ENCODE measurements at regions not wholly inside any gene's neighbourhood (a gene's known extent, or its start where the extent isn't known, plus 50 kb on each side); places are given as distances from the start of the nearest gene placed in this dataset.

DNA sequence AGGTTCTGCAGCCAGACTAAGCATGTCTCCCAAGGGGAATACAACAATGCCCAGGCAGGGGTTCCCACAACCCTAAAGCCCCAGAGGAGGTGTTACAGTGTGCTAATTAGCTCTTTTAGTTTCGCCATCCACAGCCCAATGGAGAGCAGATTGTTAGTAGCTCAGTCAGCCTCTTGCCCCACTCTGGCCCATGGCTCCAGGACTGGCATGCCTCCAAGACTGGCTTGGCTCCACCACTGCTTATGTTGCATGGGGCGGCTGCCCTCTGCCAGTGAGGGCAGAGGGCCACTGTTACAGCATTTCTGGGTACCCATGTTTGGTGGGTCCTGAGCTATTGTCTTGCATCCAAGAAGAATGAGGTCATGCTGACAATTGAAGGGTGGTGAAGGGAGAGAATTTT lies 231.1 kb upstream of the MDFIC2 start:
- DNase-seq, result no peak
- peaks cover 0 to 2% (median 0%) of the 10 kb centered on the region in 3 donors for H3K27me3 Mint-ChIP-seq (ENCODE audit: low read depth in 3 of 3)
- H3K9me3 Mint-ChIP-seq, result peaks cover 0 to 13% (median 2%) of the 10 kb centered on the region in 7 donors
- H3K4me1 ChIP-seq (ENCODE audit: control insufficient read depth in 1 of 2, insufficient read depth in 2 of 2, low read length in 2 of 2), result no peaks in the 10 kb centered on the region
- no peaks in the 10 kb centered on the region for H3K27me3 ChIP-seq (ENCODE audit: control insufficient read depth in 2 of 2, insufficient read depth in 2 of 2, low read length in 2 of 2)
- H3K27ac ChIP-seq (ENCODE audit: low read depth in 1 of 2, low read length in 2 of 2), result no peak overlapping the region
- no peak overlapping the region for H3K27ac Mint-ChIP-seq
- H3K9ac ChIP-seq (ENCODE audit: insufficient read depth, low read length, poor library complexity, severe bottlenecking), result no peak overlapping the region
- 94% methylated on average over 2 of the region's 2 CpGs for WGBS (ENCODE audit: insufficient coverage)
- H3K4me3 Mint-ChIP-seq, result no peak overlapping the region
- no peaks in the 10 kb centered on the region for H4K20me1 ChIP-seq (ENCODE audit: insufficient read depth, low read length)
- no peak overlapping the region for H3K4me3 ChIP-seq (replicated peaks in 1 of 3; ENCODE audit: low read depth in 2 of 3, low read length in 3 of 3)
- no peak overlapping the region for H3K4me2 ChIP-seq (replicated peaks; ENCODE audit: extremely low read depth, low read length, poor library complexity, severe bottlenecking)
- intact Hi-C loops (cut with micrococcal nuclease), result loop anchor here in 1 of 2 donors (10.0 kb wide), 1 partner anchor 1111 kb away; no protein-coding TSS in a partner anchor
- no peaks in the 10 kb centered on the region for H3K4me1 Mint-ChIP-seq
- no peaks in the 10 kb centered on the region for H3K36me3 Mint-ChIP-seq
- no peaks in the 10 kb centered on the region for H3K9me3 ChIP-seq (replicated peaks in 1 of 2; ENCODE audit: control insufficient read depth in 1 of 2, insufficient read depth in 1 of 2, low read length in 2 of 2)
- no peak for TF ChIP-seq CTCF (IDR thresholded peaks at IDR 0.05)
- no peaks in the 10 kb centered on the region for H3K79me2 ChIP-seq (ENCODE audit: insufficient read depth, low read length)
- no peaks in the 10 kb centered on the region for H3K36me3 ChIP-seq (replicated peaks in 1 of 2; ENCODE audit: control insufficient read depth in 1 of 2, insufficient read depth in 2 of 2, low read length in 2 of 2)
- H2AFZ ChIP-seq (ENCODE audit: insufficient read depth, low read depth, low read length, poor library complexity, severe bottlenecking), result no peak overlapping the region

GRCh38 chr3:70539908-70540307 lies 227.5 kb upstream of the MDFIC2 start:
- no peak overlapping the region for H3K4me3 ChIP-seq (replicated peaks in 1 of 3; ENCODE audit: low read depth in 2 of 3, low read length in 3 of 3)
- intact Hi-C loops (cut with micrococcal nuclease), result loop anchor here in 1 of 2 donors (10.0 kb wide), 1 partner anchor 1115 kb away; no protein-coding TSS in a partner anchor
- H3K27me3 Mint-ChIP-seq (ENCODE audit: low read depth in 3 of 3), result peaks cover 0 to 2% (median 1%) of the 10 kb centered on the region in 3 donors
- H3K36me3 Mint-ChIP-seq, result no peaks in the 10 kb centered on the region
- no peaks in the 10 kb centered on the region for H3K4me1 ChIP-seq (ENCODE audit: control insufficient read depth in 1 of 2, insufficient read depth in 2 of 2, low read length in 2 of 2)
- no peak for DNase-seq
- H3K4me1 Mint-ChIP-seq, result no peaks in the 10 kb centered on the region
- H3K9ac ChIP-seq (ENCODE audit: insufficient read depth, low read length, poor library complexity, severe bottlenecking), result no peak overlapping the region
- no peak overlapping the region for H2AFZ ChIP-seq (ENCODE audit: insufficient read depth, low read depth, low read length, poor library complexity, severe bottlenecking)
- no peaks in the 10 kb centered on the region for H3K9me3 ChIP-seq (replicated peaks in 1 of 2; ENCODE audit: control insufficient read depth in 1 of 2, insufficient read depth in 1 of 2, low read length in 2 of 2)
- H3K27ac ChIP-seq (ENCODE audit: low read depth in 1 of 2, low read length in 2 of 2), result no peak overlapping the region
- no CpG with 5 or more reads among the region's 2 CpGs for WGBS (ENCODE audit: insufficient coverage)
- no peak overlapping the region for H3K4me3 Mint-ChIP-seq
- H3K4me2 ChIP-seq (replicated peaks; ENCODE audit: extremely low read depth, low read length, poor library complexity, severe bottlenecking), result no peak overlapping the region
- H3K27ac Mint-ChIP-seq, result no peak overlapping the region
- TF ChIP-seq CTCF (IDR thresholded peaks at IDR 0.05), result no peak
- no peaks in the 10 kb centered on the region for H4K20me1 ChIP-seq (ENCODE audit: insufficient read depth, low read length)
- H3K36me3 ChIP-seq (replicated peaks in 1 of 2; ENCODE audit: control insufficient read depth in 1 of 2, insufficient read depth in 2 of 2, low read length in 2 of 2), result no peaks in the 10 kb centered on the region
- H3K79me2 ChIP-seq (ENCODE audit: insufficient read depth, low read length), result no peaks in the 10 kb centered on the region
- H3K9me3 Mint-ChIP-seq, result peaks cover 0 to 13% (median 2%) of the 10 kb centered on the region in 7 donors
- no peaks in the 10 kb centered on the region for H3K27me3 ChIP-seq (ENCODE audit: control insufficient read depth in 2 of 2, insufficient read depth in 2 of 2, low read length in 2 of 2)
